HL-60 (cell line): ENCODE measurements at regions not wholly inside any gene's neighbourhood (a gene's known extent, or its start where the extent isn't known, plus 50 kb on each side); places are given as distances from the start of the nearest gene placed in this dataset.

Experiments
- DNase-seq, 2 experiments: peaks; one replicate each; pipeline ENCODE4 v3.0.0-alpha.2; 2010 to 2020; ENCODE audit warnings: low read depth in 1 of 2, low spot score in 1 of 2
- H3K27ac ChIP-seq: fragments of 250-450 bp; sonication (Bioruptor Pico); replicated peaks from 2 replicates; pipeline ENCODE4 v1.5.1; 2020; ENCODE audit warnings: mild to moderate bottlenecking, moderate library complexity
- H3K27me3 ChIP-seq: fragments of 250-450 bp; sonication (Bioruptor Pico); 2 replicates; pipeline ENCODE4 v1.5.1; 2021; ENCODE audit warnings: mild to moderate bottlenecking, moderate library complexity; ENCODE audit not compliant: insufficient read depth, poor library complexity, severe bottlenecking
- H3K4me3 ChIP-seq: replicated peaks from 2 replicates; pipeline ENCODE4 v1.5.1; 2011; ENCODE audit warnings: mild to moderate bottlenecking, control low read depth, low read length; ENCODE audit not compliant: insufficient read depth
- CTCF ChIP-seq: IDR thresholded peaks from one replicate; pipeline ENCODE4 v1.5.1; 2011; ENCODE audit warnings: low read length, control low read depth, inconsistent platforms; ENCODE audit not compliant: insufficient read depth
- GABPA ChIP-seq: IDR thresholded peaks from 2 replicates; pipeline ENCODE4 v1.6.1; 2012; ENCODE audit warnings: low read depth
- POLR2AphosphoS5 ChIP-seq: IDR thresholded peaks from 2 replicates; pipeline ENCODE4 v1.6.1; 2012; ENCODE audit warnings: low read depth
- REST ChIP-seq: IDR thresholded peaks from 2 replicates; pipeline ENCODE4 v1.6.1; 2012; ENCODE audit warnings: low read depth; ENCODE audit not compliant: insufficient replicate concordance
- SPI1 ChIP-seq: IDR thresholded peaks from 2 replicates; pipeline ENCODE4 v1.6.1; 2012; ENCODE audit warnings: low read depth, mild to moderate bottlenecking, borderline replicate concordance

- TF ChIP-seq REST (no peak), POLR2AphosphoS5 (no peak), SPI1 (no peak), CTCF (no peak), GABPA (no peak)
- Histone ChIP-seq H3K27me3 (no peaks in the 10 kb centered on the region), H3K27ac (peak overlapping the region; percentile 35; the same call in 1 of the 2 replicates), H3K4me3 (no peak overlapping the region)
- DNase-seq: no peak
Measured at GRCh38 chr6:144654506-144654905, 369.4 kb downstream of the UTRN start.

- no peak for TF ChIP-seq CTCF
- TF ChIP-seq REST: no peak
- TF ChIP-seq POLR2AphosphoS5: no peak
- TF ChIP-seq GABPA: no peak
- TF ChIP-seq SPI1: no peak
- no peak overlapping the region for H3K27ac ChIP-seq
Measured at GRCh38 chr6:144655376-144655775, 370.2 kb downstream of the UTRN start.

GRCh38 chr6:144657691-144658090, 372.6 kb downstream of the UTRN start:
- H3K27ac ChIP-seq: no peak overlapping the region
- no peak for DNase-seq
- no peak overlapping the region for H3K4me3 ChIP-seq
- TF ChIP-seq REST: no peak
- no peak for TF ChIP-seq GABPA
- TF ChIP-seq CTCF: no peak
- H3K27me3 ChIP-seq: no peaks in the 10 kb centered on the region

More at GRCh38 chr6:144655376-144655775, 370.2 kb downstream of the UTRN start:
- Histone ChIP-seq H3K4me3 (no peak overlapping the region), H3K27me3 (no peaks in the 10 kb centered on the region)
- DNase-seq: no peak
